ENCODE measurements at regions not wholly inside any gene's neighbourhood (a gene's known extent, or its start where the extent isn't known, plus 50 kb on each side); places are given as distances from the start of the nearest gene placed in this dataset.

DNA sequence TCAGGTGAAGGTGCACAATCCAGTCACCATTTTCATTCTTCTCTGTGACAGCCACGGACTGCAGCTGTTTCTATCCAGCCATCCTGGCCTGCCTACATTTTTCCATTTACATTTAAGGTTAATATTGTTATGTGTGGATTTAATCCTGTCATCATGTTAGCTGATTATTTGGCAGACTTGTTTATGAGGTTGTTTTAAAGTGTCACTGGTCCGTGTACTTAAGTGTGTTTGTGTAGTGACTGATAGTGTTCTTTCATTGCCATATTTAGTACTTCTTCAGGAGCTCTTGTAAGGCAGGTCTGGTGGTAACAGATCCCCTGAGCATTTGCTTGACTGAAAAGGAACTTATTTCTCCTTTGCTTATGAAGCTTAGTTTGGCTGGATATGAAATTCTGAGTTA is 364.2 kb downstream of the JRKL start:
- WGBS (ENCODE audit: insufficient coverage, low coverage, missing lambda C conversion rate) = 4% methylated on average over 2 of the region's 2 CpGs
- H3K4me1 ChIP-seq (replicated peaks in 1 of 2; ENCODE audit: control insufficient read depth in 2 of 2, insufficient read depth in 2 of 2, low read length in 2 of 2) = no peaks in the 10 kb centered on the region
- ATAC-seq (no peak), FAIRE-seq (no peak), DNase-seq (ENCODE audit: extremely low read depth in 1 of 4, low spot score in 3 of 4) (no peak)
- no peak overlapping the region for H3K4me3 ChIP-seq
- H3K27ac ChIP-seq (ENCODE audit: extremely low read depth, low read depth, low read length) = no peak overlapping the region
- H3K36me3 ChIP-seq (ENCODE audit: control insufficient read depth, insufficient read depth, low read length) = no peaks in the 10 kb centered on the region
- no peak overlapping the region for H3K9ac ChIP-seq (ENCODE audit: insufficient read depth in 1 of 2, low read depth in 2 of 2, low read length in 2 of 2)
- TF ChIP-seq CBFA2T3 (IDR thresholded peaks at IDR 0.05) = no peak
- no peak for TF ChIP-seq HNRNPLL (IDR thresholded peaks at IDR 0.05; ENCODE audit: low read depth, low read length, poor library complexity, severe bottlenecking)
- TF ChIP-seq ZNF512 (tag; IDR thresholded peaks at IDR 0.05) = no peak
- TF ChIP-seq CHD1 (IDR thresholded peaks at IDR 0.05; ENCODE audit: low read length) = no peak
- TF ChIP-seq ZNF780A (CRISPR knock-in tag; IDR thresholded peaks at IDR 0.05) = no peak
- TF ChIP-seq TFAM (CRISPR knock-in tag; conservative IDR thresholded peaks at IDR 0.05) = no peak
- no peak for TF ChIP-seq YBX1 (IDR thresholded peaks at IDR 0.05)
- TF ChIP-seq, protein P1, sequence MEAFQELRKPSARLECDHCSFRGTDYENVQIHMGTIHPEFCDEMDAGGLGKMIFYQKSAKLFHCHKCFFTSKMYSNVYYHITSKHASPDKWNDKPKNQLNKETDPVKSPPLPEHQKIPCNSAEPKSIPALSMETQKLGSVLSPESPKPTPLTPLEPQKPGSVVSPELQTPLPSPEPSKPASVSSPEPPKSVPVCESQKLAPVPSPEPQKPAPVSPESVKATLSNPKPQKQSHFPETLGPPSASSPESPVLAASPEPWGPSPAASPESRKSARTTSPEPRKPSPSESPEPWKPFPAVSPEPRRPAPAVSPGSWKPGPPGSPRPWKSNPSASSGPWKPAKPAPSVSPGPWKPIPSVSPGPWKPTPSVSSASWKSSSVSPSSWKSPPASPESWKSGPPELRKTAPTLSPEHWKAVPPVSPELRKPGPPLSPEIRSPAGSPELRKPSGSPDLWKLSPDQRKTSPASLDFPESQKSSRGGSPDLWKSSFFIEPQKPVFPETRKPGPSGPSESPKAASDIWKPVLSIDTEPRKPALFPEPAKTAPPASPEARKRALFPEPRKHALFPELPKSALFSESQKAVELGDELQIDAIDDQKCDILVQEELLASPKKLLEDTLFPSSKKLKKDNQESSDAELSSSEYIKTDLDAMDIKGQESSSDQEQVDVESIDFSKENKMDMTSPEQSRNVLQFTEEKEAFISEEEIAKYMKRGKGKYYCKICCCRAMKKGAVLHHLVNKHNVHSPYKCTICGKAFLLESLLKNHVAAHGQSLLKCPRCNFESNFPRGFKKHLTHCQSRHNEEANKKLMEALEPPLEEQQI (IDR thresholded peaks at IDR 0.05) = no peak
- no peak for TF ChIP-seq SNRNP70 (optimal IDR thresholded peaks at IDR 0.05; ENCODE audit: low read depth, low read length)
- no peak for TF ChIP-seq ILF3 (IDR thresholded peaks at IDR 0.05; ENCODE audit: borderline replicate concordance)
- no peak for TF ChIP-seq SIX5 (IDR thresholded peaks at IDR 0.05; ENCODE audit: borderline replicate concordance in 1 of 2, insufficient read depth in 1 of 2, low read depth in 1 of 2, low read length in 2 of 2)
- TF ChIP-seq TBP (optimal IDR thresholded peaks at IDR 0.05; ENCODE audit: low read depth, low read length) = no peak
- ChIA-PET CTCF (ENCODE audit: low intra/inter-chr PET ratio) (interaction anchor here (0.6 to 0.7 kb wide), 2 partner anchors 24 to 245 kb away, joined by 3 to 6 read pairs; no protein-coding TSS in a partner anchor), POLR2A (interaction anchor here (1.2 kb wide), 1 partner anchor 13 kb away, joined by 3 read pairs; no protein-coding TSS in a partner anchor)
- H3K79me2 ChIP-seq (ENCODE audit: control insufficient read depth, insufficient read depth, low read length) = no peaks in the 10 kb centered on the region
- no peaks in the 10 kb centered on the region for H4K20me1 ChIP-seq (replicated peaks; ENCODE audit: control insufficient read depth, insufficient read depth, low read length)
- intact Hi-C loops (cut with micrococcal nuclease) (no loop called here), in situ Hi-C loops (cut with MboI) (no loop called here)
- no peak overlapping the region for H2AFZ ChIP-seq (ENCODE audit: low read depth, low read length)
- H3K9me1 ChIP-seq (ENCODE audit: control insufficient read depth, insufficient read depth, low read length) = no peaks in the 10 kb centered on the region
- no peaks in the 10 kb centered on the region for H3K9me3 ChIP-seq (replicated peaks; ENCODE audit: control insufficient read depth, insufficient read depth, low read depth, low read length)
- no peak overlapping the region for H3K4me2 ChIP-seq (ENCODE audit: insufficient read depth, low read length)
- H3K27me3 ChIP-seq (ENCODE audit: control insufficient read depth in 2 of 2, insufficient read depth in 2 of 2, low read length in 2 of 2) = no peaks in the 10 kb centered on the region
- BruUV-seq (replicated peaks) = no TSS peak

Data from K562 (cell line).